OCI-LY1 (cell line): ENCODE measurements at regions not wholly inside any gene's neighbourhood (a gene's known extent, or its start where the extent isn't known, plus 50 kb on each side); places are given as distances from the start of the nearest gene placed in this dataset.

Experiments used
- H2AFZ ChIP-seq: fragments of 200-600 bp; sonication (generic), shearing (Covaris generic); 2 replicates; pipeline ENCODE4 v1.6.0; 2014; ENCODE audit warnings: antibody characterized with exemption, mild to moderate bottlenecking, low read length
- H3F3A ChIP-seq: fragments of 200-600 bp; sonication (generic), shearing (Covaris generic); 2 replicates; pipeline ENCODE4 v1.6.0; 2014; ENCODE audit warnings: mild to moderate bottlenecking, antibody characterized with exemption, low read length, moderate library complexity; ENCODE audit not compliant: insufficient read depth
- H3K27ac ChIP-seq: fragments of 200-600 bp; sonication (generic); 2 replicates; pipeline ENCODE4 v1.5.1; 2014; ENCODE audit warnings: low read length, mixed run types, mild to moderate bottlenecking, low read depth; ENCODE audit not compliant: poor library complexity, severe bottlenecking
- H3K27me3 ChIP-seq: fragments of 200-600 bp; sonication (generic); 2 replicates; pipeline ENCODE4 v1.6.0; 2014; ENCODE audit warnings: antibody characterized with exemption, mild to moderate bottlenecking, low read length, moderate library complexity; ENCODE audit not compliant: insufficient read depth
- H3K36me3 ChIP-seq: fragments of 200-600 bp; sonication (generic); 2 replicates; pipeline ENCODE4 v1.6.1; 2014; ENCODE audit warnings: mild to moderate bottlenecking, antibody characterized with exemption, low read length, moderate library complexity, mixed read lengths; ENCODE audit not compliant: insufficient read depth
- H3K4me1 ChIP-seq: fragments of 200-600 bp; sonication (generic); 2 replicates; pipeline ENCODE4 v1.5.1; 2014; ENCODE audit warnings: mild to moderate bottlenecking, low read length, moderate library complexity; ENCODE audit not compliant: insufficient read depth, severe bottlenecking
- H3K4me2 ChIP-seq: fragments of 200-600 bp; sonication (generic), shearing (Covaris generic); 2 replicates; pipeline ENCODE4 v1.6.1; 2014; ENCODE audit warnings: low read length
- H3K4me3 ChIP-seq: fragments of 200-600 bp; sonication (generic); 2 replicates; pipeline ENCODE4 v1.5.1; 2014; ENCODE audit warnings: low read length, low read depth, mild to moderate bottlenecking, mixed read lengths; ENCODE audit not compliant: poor library complexity, severe bottlenecking
- H3K79me2 ChIP-seq: fragments of 200-600 bp; shearing (Covaris generic); 2 replicates; pipeline ENCODE4 v1.6.1; 2016; ENCODE audit warnings: mixed run types, low read length, mixed read lengths; ENCODE audit not compliant: insufficient read depth
- H3K9ac ChIP-seq: fragments of 200-600 bp; sonication (generic), shearing (Covaris generic); 2 replicates; pipeline ENCODE4 v1.6.1; 2014; ENCODE audit warnings: mild to moderate bottlenecking, low read length, mixed read lengths
- H3K9me2 ChIP-seq: fragments of 200-600 bp; sonication (generic), shearing (Covaris generic); 2 replicates; pipeline ENCODE4 v1.6.1; 2014; ENCODE audit warnings: low read depth, mild to moderate bottlenecking, low read length, mixed read lengths
- H3K9me3 ChIP-seq: fragments of 200-600 bp; shearing (Covaris generic); 2 replicates; pipeline ENCODE4 v1.6.1; 2014; ENCODE audit warnings: low read length, mixed read lengths
- H4K20me1 ChIP-seq: fragments of 200-600 bp; sonication (generic), shearing (Covaris generic); 2 replicates; pipeline ENCODE4 v1.6.0; 2016; ENCODE audit warnings: mild to moderate bottlenecking, low read length; ENCODE audit not compliant: insufficient read depth
- EZH2 ChIP-seq: fragments of 200-600 bp; sonication (generic), shearing (Covaris generic); IDR thresholded peaks from 2 replicates; pipeline ENCODE4 v1.8.0; 2017; ENCODE audit warnings: borderline replicate concordance, mixed run types, mild to moderate bottlenecking, antibody characterized with exemption, low read length, moderate library complexity, mixed read lengths
- TF ChIP-seq, protein P1 (sequence below): fragments of 200-600 bp; sonication (generic), shearing (Covaris generic); IDR thresholded peaks from 2 replicates; pipeline ENCODE4 v1.5.1; 2017; ENCODE audit warnings: mild to moderate bottlenecking, antibody characterized with exemption, low read length, moderate library complexity, mixed read lengths

DNA sequence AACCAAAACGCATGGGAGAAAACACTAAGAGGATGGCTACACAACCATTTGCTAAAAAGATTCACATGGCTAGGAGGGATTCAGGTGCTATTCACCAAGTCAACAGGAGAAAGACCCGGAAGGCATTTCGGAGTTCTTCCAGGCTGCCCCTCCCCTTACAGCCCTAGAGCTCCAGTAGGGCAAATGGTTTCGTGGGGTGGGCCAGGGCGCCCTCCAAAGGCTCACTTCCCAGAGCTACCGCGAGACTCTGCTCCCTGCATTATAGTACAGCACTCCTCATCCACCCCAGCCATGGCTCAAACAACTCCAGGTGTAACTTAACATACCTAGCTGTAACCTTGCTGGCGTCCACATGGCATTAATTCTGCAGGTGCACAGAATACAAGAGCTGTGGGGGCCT is 179.7 kb downstream of the SLC39A8 start:
- no peaks in the 10 kb centered on the region for H3K27me3 ChIP-seq
- no peak overlapping the region for H3K4me3 ChIP-seq
- no peaks in the 10 kb centered on the region for H3K36me3 ChIP-seq
- no peaks in the 10 kb centered on the region; the same call in 1 of the 2 replicates for H3K9me3 ChIP-seq
- no peaks in the 10 kb centered on the region for H3K4me1 ChIP-seq
- TF ChIP-seq, protein P1, sequence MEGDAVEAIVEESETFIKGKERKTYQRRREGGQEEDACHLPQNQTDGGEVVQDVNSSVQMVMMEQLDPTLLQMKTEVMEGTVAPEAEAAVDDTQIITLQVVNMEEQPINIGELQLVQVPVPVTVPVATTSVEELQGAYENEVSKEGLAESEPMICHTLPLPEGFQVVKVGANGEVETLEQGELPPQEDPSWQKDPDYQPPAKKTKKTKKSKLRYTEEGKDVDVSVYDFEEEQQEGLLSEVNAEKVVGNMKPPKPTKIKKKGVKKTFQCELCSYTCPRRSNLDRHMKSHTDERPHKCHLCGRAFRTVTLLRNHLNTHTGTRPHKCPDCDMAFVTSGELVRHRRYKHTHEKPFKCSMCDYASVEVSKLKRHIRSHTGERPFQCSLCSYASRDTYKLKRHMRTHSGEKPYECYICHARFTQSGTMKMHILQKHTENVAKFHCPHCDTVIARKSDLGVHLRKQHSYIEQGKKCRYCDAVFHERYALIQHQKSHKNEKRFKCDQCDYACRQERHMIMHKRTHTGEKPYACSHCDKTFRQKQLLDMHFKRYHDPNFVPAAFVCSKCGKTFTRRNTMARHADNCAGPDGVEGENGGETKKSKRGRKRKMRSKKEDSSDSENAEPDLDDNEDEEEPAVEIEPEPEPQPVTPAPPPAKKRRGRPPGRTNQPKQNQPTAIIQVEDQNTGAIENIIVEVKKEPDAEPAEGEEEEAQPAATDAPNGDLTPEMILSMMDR: no peak
- no peak for TF ChIP-seq EZH2
- H3K4me2 ChIP-seq: no peak overlapping the region
- no peaks in the 10 kb centered on the region for H3F3A ChIP-seq
- H3K79me2 ChIP-seq: no peaks in the 10 kb centered on the region
- no peaks in the 10 kb centered on the region for H3K9me2 ChIP-seq
- no peak overlapping the region for H3K27ac ChIP-seq
- H3K9ac ChIP-seq: no peak overlapping the region
- no peak overlapping the region for H2AFZ ChIP-seq
- no peaks in the 10 kb centered on the region for H4K20me1 ChIP-seq

DNA sequence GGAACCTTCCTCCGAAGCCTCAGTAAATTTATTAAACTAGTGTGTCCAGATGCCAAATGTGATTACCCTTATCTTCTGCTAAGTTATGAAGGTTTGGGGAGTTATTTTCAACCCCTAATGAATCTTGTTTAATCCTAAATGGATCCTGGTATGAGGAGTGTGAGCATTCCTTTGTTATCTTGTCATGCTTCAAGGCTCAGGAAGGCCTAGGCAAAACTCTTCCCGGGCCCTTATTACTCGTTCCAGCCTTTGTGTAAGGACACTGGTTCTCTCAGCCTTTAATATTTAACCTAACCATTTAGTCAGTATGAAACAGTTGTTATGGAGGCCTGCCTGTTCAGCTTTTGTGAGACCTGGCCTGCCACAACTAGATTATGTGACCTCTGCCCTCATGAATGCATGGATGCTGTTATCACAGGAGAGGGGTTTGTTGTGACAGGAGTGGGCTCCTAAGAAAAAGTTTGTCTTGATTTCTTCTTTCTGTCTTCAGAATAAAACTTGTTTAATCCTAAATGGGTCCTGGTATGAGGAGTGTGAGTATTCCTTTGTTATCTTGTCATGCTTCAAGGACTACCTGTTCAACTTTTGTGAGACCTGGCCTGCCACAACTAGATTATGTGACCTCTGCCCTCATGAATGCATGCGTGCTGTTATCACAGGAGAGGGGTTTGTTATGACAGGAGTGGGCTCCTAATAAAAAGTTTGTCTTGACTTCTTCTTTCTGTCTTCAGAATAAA is 181.7 kb downstream of the SLC39A8 start:
- Histone ChIP-seq H3K9me2 (no peaks in the 10 kb centered on the region), H3K27ac (no peak overlapping the region), H3K4me2 (no peak overlapping the region), H3K4me1 (no peaks in the 10 kb centered on the region), H3K36me3 (no peaks in the 10 kb centered on the region), H3F3A (no peaks in the 10 kb centered on the region), H3K27me3 (no peaks in the 10 kb centered on the region), H4K20me1 (no peaks in the 10 kb centered on the region), H3K4me3 (no peak overlapping the region), H3K9ac (no peak overlapping the region), H3K79me2 (no peaks in the 10 kb centered on the region), H3K9me3 (no peaks in the 10 kb centered on the region; the same call in 1 of the 2 replicates), H2AFZ (no peak overlapping the region)
- TF ChIP-seq, protein P1: no peak
- no peak for TF ChIP-seq EZH2

DNA sequence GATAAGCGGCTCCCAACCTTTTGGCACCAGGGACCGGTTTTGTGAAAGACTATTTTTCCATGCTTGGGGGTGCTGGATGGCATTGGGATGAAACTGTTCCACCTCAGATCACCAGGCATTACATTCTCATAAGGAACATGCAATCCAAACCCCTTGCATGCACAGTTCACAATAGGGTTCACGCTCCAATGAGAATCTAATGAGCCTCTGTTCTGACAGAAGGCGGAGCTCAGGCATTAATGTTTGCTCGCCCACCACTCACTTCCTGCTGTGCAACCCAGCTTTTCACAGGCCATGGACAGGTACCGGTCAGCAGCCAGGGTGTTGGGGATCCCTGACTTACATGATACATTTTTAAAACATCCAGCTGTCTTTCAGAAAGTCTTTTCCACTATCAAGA is 187.3 kb downstream of the SLC39A8 start:
- no peaks in the 10 kb centered on the region for H3K9me2 ChIP-seq
- no peaks in the 10 kb centered on the region for H3K9me3 ChIP-seq
- no peaks in the 10 kb centered on the region for H3K27me3 ChIP-seq
- H3K4me2 ChIP-seq: no peak overlapping the region
- H3K27ac ChIP-seq: no peak overlapping the region
- H2AFZ ChIP-seq: no peak overlapping the region
- H3K36me3 ChIP-seq: no peaks in the 10 kb centered on the region
- H3K9ac ChIP-seq: no peak overlapping the region
- no peaks in the 10 kb centered on the region for H3K79me2 ChIP-seq
- H4K20me1 ChIP-seq: no peaks in the 10 kb centered on the region
- no peaks in the 10 kb centered on the region for H3F3A ChIP-seq
- H3K4me3 ChIP-seq: no peak overlapping the region
- H3K4me1 ChIP-seq: peaks cover 5% of the 10 kb centered on the region
- TF ChIP-seq EZH2: no peak
- TF ChIP-seq, protein P1: no peak
